ENCODE measurements at regions not wholly inside any gene's neighbourhood (a gene's known extent, or its start where the extent isn't known, plus 50 kb on each side); places are given as distances from the start of the nearest gene placed in this dataset.

GRCh38 chr7:149686449-149686848 is 86.9 kb downstream of the ZNF467 start:
- H3K36me3 ChIP-seq (ENCODE audit: insufficient read depth, low read length) = no peaks in the 10 kb centered on the region
- no peaks in the 10 kb centered on the region for H4K20me1 ChIP-seq (ENCODE audit: insufficient read depth, low read length, poor library complexity, severe bottlenecking)
- no peaks in the 10 kb centered on the region for H3K9me3 ChIP-seq (ENCODE audit: insufficient read depth, low read depth, low read length)
- H3K27me3 ChIP-seq (ENCODE audit: insufficient read depth, low read length, poor library complexity, severe bottlenecking) = no peaks in the 10 kb centered on the region
- H2AFZ ChIP-seq (ENCODE audit: low read length) = no peak overlapping the region
- H3K9ac ChIP-seq (ENCODE audit: low read depth, low read length, poor library complexity, severe bottlenecking) = no peak overlapping the region
- no peak overlapping the region for H3K4me3 ChIP-seq (ENCODE audit: low read length, poor library complexity, severe bottlenecking)
- no peaks in the 10 kb centered on the region for H3K79me2 ChIP-seq (ENCODE audit: insufficient read depth, low read length)
- no peaks in the 10 kb centered on the region for H3F3A ChIP-seq (ENCODE audit: low read depth)
- H3K4me2 ChIP-seq (ENCODE audit: low read depth, low read length, poor library complexity, severe bottlenecking) = no peak overlapping the region
- H3K9me2 ChIP-seq (replicated peaks; ENCODE audit: low read depth, low read length) = no peaks in the 10 kb centered on the region
- no peaks in the 10 kb centered on the region for H3K4me1 ChIP-seq (ENCODE audit: insufficient read depth, low read length, poor library complexity, severe bottlenecking)
- TF ChIP-seq CTCF (conservative IDR thresholded peaks at IDR 0.05; ENCODE audit: low read length) (no peak), EZH2phosphoT487 (IDR thresholded peaks at IDR 0.05; ENCODE audit: borderline replicate concordance) (no peak)

- H3K9me3 ChIP-seq (ENCODE audit: insufficient read depth, low read depth, low read length) = no peaks in the 10 kb centered on the region
- no peak overlapping the region for H3K4me2 ChIP-seq (ENCODE audit: low read depth, low read length, poor library complexity, severe bottlenecking)
- H3K9me2 ChIP-seq (replicated peaks; ENCODE audit: low read depth, low read length) = no peaks in the 10 kb centered on the region
- no peaks in the 10 kb centered on the region for H4K20me1 ChIP-seq (ENCODE audit: insufficient read depth, low read length, poor library complexity, severe bottlenecking)
- H3K9ac ChIP-seq (ENCODE audit: low read depth, low read length, poor library complexity, severe bottlenecking) = no peak overlapping the region
- no peak overlapping the region for H2AFZ ChIP-seq (ENCODE audit: low read length)
- no peaks in the 10 kb centered on the region for H3K4me1 ChIP-seq (ENCODE audit: insufficient read depth, low read length, poor library complexity, severe bottlenecking)
- no peaks in the 10 kb centered on the region for H3F3A ChIP-seq (ENCODE audit: low read depth)
- TF ChIP-seq EZH2phosphoT487 (IDR thresholded peaks at IDR 0.05; ENCODE audit: borderline replicate concordance) (no peak), CTCF (conservative IDR thresholded peaks at IDR 0.05; ENCODE audit: low read length) (no peak)
- no peak overlapping the region for H3K4me3 ChIP-seq (ENCODE audit: low read length, poor library complexity, severe bottlenecking)
- no peaks in the 10 kb centered on the region for H3K27me3 ChIP-seq (ENCODE audit: insufficient read depth, low read length, poor library complexity, severe bottlenecking)
- no peaks in the 10 kb centered on the region for H3K36me3 ChIP-seq (ENCODE audit: insufficient read depth, low read length)
- no peaks in the 10 kb centered on the region for H3K79me2 ChIP-seq (ENCODE audit: insufficient read depth, low read length)
These were observed 87.4 kb downstream of the ZNF467 start for GRCh38 chr7:149686011-149686410.

- Histone ChIP-seq H3K27me3 (ENCODE audit: insufficient read depth, low read length, poor library complexity, severe bottlenecking) (no peaks in the 10 kb centered on the region), H4K20me1 (ENCODE audit: insufficient read depth, low read length, poor library complexity, severe bottlenecking) (no peaks in the 10 kb centered on the region), H2AFZ (ENCODE audit: low read length) (no peak overlapping the region), H3K9me2 (replicated peaks; ENCODE audit: low read depth, low read length) (no peaks in the 10 kb centered on the region), H3K4me3 (ENCODE audit: low read length, poor library complexity, severe bottlenecking) (no peak overlapping the region), H3K9ac (ENCODE audit: low read depth, low read length, poor library complexity, severe bottlenecking) (no peak overlapping the region), H3K79me2 (ENCODE audit: insufficient read depth, low read length) (no peaks in the 10 kb centered on the region), H3K4me1 (ENCODE audit: insufficient read depth, low read length, poor library complexity, severe bottlenecking) (no peaks in the 10 kb centered on the region), H3K4me2 (ENCODE audit: low read depth, low read length, poor library complexity, severe bottlenecking) (no peak overlapping the region), H3K36me3 (ENCODE audit: insufficient read depth, low read length) (no peaks in the 10 kb centered on the region), H3F3A (ENCODE audit: low read depth) (no peaks in the 10 kb centered on the region), H3K9me3 (ENCODE audit: insufficient read depth, low read depth, low read length) (no peaks in the 10 kb centered on the region)
- no peak for TF ChIP-seq EZH2phosphoT487 (IDR thresholded peaks at IDR 0.05; ENCODE audit: borderline replicate concordance)
- no peak for TF ChIP-seq CTCF (conservative IDR thresholded peaks at IDR 0.05; ENCODE audit: low read length)
These were observed 87.9 kb downstream of the ZNF467 start for GRCh38 chr7:149685455-149685854.
